SW480 (cell line): ENCODE measurements at regions not wholly inside any gene's neighbourhood (a gene's known extent, or its start where the extent isn't known, plus 50 kb on each side); places are given as distances from the start of the nearest gene placed in this dataset.

Experiments used
- DNase-seq: peaks from one replicate; pipeline ENCODE4 v3.0.0-alpha.2; 2016; ENCODE audit warnings: low spot score

GRCh38 chr20:57847104-57847503 is 137.3 kb upstream of the PMEPA1 start:
- no peak for DNase-seq

GRCh38 chr20:57844626-57845596 is 135.1 kb upstream of the PMEPA1 start:
- no peak for DNase-seq

GRCh38 chr20:57843941-57844625 is 134.3 kb upstream of the PMEPA1 start:
- DNase-seq: no peak

GRCh38 chr20:57842720-57843119 is 132.9 kb upstream of the PMEPA1 start:
- no peak for DNase-seq

GRCh38 chr20:57841297-57841866 is 131.6 kb upstream of the PMEPA1 start:
- DNase-seq: no peak

- DNase-seq: no peak
These were observed 130.9 kb upstream of the PMEPA1 start for GRCh38 chr20:57840504-57841296.

GRCh38 chr20:57840066-57840465 is 130.3 kb upstream of the PMEPA1 start:
- no peak for DNase-seq

GRCh38 chr20:57838670-57839151 is 128.9 kb upstream of the PMEPA1 start:
- no peak for DNase-seq

GRCh38 chr20:57837208-57838035 is 127.6 kb upstream of the PMEPA1 start:
- DNase-seq: no peak

- DNase-seq: no peak
These were observed 126.0 kb upstream of the PMEPA1 start for GRCh38 chr20:57835588-57836455.

- DNase-seq: no peak
These were observed 125.2 kb upstream of the PMEPA1 start for GRCh38 chr20:57835074-57835452.

GRCh38 chr20:57834306-57835073 is 124.7 kb upstream of the PMEPA1 start:
- no peak for DNase-seq

GRCh38 chr20:57831993-57832585 is 122.3 kb upstream of the PMEPA1 start:
- no peak for DNase-seq

GRCh38 chr20:57831326-57831992 is 121.6 kb upstream of the PMEPA1 start:
- no peak for DNase-seq

- no peak for DNase-seq
These were observed 120.7 kb upstream of the PMEPA1 start for GRCh38 chr20:57830515-57830895.

GRCh38 chr20:57829805-57830514 is 120.1 kb upstream of the PMEPA1 start:
- no peak for DNase-seq

- no peak for DNase-seq
These were observed 119.5 kb upstream of the PMEPA1 start for GRCh38 chr20:57829336-57829735.

- no peak for DNase-seq
These were observed 118.9 kb upstream of the PMEPA1 start for GRCh38 chr20:57828696-57829095.
